ENCODE measurements at regions not wholly inside any gene's neighbourhood (a gene's known extent, or its start where the extent isn't known, plus 50 kb on each side); places are given as distances from the start of the nearest gene placed in this dataset.

DNA sequence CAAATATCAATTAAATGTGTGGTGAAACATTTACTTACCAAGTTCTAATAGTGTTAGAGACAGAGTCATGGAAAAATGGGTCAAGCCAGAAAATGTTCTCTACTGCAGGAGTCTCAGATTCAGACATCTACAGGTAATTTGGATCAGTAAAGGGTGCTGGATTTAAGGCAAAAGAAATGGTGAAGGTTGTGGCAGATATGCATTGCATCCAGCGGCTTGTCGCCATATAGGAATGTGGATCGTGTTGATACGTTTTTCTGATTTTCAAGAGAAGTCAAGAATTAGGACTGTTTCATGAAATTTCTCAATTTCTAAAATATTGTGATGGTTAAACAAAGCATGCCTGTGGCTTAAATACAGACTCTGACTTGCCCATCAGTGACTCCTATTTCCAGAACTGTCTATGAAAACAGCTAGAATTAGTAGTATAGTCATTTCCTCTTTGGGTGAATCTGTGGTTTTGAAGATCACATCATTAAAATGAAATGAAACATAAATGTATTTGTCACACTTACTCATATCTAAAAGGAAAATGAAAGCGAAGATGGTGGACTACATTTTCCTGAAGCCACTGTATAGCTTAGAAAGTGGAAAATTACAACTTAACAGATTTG, 110.1 kb upstream of the VEGFC start:
- no peak for DNase-seq

DNA sequence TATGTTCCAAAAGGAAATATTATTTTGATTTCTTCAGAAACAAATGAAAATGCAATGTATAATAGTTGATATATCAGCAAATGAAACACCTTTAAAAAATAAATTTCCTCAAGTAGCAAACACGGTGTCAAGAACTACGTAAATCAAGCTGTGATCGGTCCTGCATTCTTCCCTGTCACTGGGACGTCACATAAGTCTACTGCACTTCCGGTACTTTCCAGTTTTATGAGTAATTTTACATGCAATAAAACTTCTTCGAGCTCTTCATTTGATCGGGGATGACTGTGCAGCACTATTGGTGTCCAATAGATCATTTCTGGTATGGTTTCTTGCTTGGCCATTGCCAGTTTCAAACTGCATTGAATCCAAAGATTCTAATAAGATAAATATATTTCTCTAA, 114.0 kb upstream of the VEGFC start:
- no peak for DNase-seq

DNA sequence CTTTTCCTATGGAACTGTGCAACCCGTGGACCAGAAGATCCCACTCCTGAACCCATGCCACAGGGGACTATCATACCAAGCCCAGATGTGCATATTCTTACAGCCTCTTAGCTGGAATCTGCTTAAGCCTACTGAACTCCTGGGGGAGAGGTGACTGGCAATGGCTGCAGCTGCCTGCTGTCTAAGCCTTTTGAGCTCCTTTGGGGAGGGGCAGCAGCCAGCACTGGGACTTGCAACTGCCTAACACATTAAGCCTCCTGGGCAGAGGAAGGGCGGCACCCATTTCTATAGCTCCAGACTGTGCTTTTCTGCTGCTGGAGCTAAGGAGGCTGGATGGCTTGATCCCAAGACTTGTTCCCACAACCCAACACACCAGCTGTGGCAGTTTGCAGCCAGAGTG, 117.9 kb upstream of the VEGFC start:
- no peak for DNase-seq

DNA sequence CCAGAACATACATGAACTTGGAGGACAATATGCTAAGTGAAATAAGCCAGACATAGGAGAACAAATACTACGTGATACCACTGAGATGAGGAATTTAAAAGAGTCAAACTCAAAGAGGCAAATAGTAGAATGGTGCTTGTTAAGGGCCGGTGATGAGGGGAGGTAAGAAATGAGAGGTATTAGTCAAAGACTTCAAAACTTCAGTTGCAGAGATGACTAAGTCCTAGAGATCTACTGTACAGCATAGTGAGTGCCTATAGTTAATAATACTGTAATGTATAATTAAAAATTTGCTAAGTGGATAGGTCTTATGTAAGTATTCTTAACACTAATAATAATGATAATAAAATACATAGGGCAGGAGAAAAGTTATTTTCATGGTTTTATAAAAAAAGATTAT, 126.9 kb upstream of the VEGFC start:
- no peak for DNase-seq

DNA sequence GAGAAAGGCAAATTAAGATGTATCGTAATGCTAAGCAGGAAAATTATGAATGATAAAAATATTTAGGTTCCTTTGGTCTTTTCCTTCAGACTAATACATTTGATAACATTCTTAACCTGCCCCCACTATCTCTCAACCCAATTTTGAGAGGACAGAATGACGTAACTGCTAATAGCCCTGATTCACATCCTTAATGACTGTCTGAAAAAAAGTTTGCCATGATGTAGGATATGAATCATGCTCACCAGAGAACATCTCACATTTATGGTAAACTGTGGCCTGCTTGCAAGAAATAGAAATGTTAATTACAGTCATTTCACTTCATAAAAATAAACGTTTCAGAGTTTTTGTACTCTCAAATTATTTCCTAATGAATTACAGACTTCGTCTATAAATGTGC, 128.0 kb upstream of the VEGFC start:
- no peak for DNase-seq

DNA sequence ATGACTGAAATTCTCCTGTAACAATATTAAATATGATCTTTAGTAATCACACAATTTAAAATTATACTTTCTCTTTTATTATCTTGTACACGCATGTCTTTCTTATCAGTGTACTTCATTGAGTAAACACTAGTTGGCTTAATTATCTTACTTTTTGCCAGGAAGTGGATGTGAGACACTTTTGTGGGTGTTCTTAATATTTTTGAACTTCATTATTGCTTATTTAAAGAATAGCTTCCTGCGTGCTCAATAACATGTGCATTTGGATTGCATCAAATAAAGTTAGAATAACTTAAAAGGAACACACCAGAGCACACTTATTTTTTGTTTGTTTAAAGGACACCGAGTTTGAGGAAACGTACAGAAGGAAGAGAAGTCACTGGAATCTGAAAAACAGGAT, 128.5 kb upstream of the VEGFC start:
- DNase-seq, result no peak

DNA sequence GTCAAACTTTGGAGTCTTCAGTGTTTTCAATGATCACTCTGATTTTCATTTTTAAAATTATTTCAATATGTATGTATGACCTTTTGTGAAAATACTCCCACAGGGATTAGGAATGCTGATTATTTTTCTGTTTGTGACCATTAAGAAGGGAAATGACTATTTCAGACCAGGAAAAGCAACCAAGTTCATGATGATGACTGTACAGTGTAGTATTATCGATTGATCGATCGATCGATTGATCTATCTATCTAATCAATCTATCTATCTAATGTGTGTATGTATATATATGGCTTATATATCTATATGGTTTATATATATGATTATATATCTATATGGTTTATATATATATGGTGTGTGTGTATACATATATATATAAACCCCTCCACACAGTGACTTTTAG, 131.5 kb upstream of the VEGFC start:
- DNase-seq, result no peak

DNA sequence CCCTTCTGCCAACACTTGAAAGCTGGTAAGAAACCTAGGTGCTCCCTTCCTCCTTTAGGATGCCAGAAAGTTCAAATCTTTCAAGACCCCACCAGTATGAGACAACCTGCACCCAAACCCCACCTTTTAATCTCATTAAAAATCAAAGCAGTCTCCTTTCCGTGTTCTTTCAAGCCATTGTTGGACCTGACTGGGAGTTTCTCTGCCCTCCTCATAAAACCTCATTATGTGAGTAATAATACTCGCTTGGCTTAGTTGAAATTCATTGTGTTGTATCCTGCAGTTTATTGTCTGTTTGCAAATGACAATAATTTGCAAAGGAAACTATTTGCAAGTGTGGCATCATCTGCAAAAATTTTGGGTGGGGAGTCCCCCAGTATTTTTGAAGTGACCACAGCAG, 133.2 kb upstream of the VEGFC start:
- DNase-seq, result no peak

DNA sequence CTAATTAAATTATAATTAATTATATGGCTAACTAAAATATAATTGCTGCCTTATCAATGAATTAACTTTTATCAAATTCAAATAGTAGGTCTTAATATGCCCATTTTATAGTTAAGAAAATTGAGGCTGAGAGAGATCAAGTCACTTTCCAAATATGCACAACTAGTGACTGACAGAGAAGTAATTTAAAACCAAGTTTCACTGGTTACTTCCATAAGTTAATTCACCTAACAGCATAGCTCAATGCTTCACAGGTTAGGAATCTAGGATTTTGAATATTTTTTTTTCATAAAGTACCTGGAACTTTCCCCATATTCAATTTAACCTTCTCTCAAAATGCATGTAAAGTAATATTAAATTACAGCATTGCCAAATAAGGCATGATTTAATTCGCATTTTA, 134.4 kb upstream of the VEGFC start:
- no peak for DNase-seq

DNA sequence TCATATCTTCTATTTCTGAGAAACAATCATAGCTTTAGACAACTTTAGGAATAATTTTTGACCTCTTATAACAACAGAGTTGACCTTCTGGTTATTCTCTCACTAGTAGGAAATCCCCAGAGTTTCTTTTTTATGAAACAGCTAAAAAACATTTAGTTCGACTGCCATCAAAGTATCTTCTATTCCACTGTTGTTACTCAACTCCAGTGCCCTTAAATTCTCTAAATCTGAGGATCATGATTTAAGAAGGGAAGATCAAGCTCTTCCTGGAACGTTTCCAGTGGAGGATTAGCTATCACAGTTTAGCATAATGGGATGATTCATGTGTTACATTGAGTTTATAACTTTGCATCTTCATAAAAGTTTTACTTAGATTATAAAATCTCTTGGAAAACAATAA, 134.9 kb upstream of the VEGFC start:
- no peak for DNase-seq

DNA sequence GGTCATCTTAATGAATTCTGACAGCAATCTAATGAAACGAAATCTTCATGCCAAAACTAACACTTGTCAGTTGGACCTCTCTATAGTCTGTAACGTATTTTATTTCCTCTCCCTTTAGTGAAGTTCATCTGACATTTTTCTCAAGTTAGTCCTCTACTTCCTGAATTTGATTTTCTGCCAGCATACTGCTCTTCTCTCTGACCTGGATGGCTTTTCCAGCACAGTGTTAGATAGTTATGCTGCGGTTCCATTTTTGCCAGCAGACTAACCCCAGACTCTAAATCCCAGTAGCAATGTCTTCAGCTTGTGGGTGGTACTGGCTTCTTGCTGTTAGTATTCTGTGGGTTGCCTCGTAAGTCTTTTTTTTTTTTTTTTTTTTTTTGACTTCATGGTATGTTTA, 146.7 kb upstream of the VEGFC start:
- DNase-seq, result no peak

DNA sequence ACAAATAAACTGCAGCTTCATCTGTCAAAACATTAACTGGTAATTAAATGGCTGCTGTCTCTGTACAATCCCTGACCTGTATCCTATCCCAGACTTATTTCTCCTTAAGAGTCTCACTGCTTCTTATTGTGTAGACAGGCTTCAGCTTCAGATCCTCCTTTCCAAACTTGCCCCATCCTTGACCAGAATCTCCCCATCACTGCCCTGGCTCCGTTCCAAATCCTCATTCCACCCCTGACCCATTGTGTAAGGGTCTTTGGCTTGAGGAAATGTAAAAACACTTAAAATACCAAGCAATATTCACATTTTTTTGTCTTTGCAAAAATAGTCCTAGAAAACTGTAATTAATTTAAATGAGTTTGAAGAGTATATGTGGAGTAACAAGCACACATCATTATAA, 152.6 kb upstream of the VEGFC start:
- no peak for DNase-seq

DNA sequence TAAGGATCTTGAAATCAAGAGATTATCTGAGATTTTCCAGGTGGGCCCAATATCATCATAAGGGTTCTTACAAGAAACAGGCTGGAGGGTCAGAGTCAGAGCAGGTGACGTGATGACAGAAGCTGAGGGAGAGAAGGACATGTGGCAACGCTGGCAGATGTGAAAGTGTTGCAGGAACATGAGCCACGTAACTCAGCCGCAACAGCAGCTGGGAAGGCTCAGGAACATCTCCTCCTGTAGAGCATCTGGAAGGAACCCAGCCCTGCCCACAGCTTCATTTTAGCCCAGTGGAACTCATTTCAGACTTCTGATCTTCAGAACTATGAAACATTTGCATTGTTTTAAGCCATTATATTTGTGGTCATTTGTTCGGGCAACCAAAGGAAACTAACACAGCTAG, 156.3 kb upstream of the VEGFC start:
- no peak for DNase-seq

DNA sequence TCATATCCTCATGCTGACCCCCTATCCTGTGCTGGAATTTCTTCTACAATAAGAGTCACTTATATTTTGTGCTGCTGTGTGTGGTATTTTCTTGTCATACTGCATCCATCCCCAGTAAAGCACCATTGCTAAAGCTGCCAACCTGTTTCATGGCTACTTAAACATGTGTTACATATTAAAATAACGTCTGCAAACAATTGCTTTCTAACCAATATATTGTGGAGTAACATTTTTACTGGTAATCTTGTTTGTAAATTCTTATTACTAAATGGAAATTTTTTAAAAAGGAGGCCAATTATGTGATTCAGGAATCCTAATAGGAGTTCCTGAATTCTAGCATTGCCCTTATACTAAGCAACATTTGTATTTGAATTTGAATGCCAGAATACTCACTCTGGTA, 160.3 kb upstream of the VEGFC start:
- no peak for DNase-seq

DNA sequence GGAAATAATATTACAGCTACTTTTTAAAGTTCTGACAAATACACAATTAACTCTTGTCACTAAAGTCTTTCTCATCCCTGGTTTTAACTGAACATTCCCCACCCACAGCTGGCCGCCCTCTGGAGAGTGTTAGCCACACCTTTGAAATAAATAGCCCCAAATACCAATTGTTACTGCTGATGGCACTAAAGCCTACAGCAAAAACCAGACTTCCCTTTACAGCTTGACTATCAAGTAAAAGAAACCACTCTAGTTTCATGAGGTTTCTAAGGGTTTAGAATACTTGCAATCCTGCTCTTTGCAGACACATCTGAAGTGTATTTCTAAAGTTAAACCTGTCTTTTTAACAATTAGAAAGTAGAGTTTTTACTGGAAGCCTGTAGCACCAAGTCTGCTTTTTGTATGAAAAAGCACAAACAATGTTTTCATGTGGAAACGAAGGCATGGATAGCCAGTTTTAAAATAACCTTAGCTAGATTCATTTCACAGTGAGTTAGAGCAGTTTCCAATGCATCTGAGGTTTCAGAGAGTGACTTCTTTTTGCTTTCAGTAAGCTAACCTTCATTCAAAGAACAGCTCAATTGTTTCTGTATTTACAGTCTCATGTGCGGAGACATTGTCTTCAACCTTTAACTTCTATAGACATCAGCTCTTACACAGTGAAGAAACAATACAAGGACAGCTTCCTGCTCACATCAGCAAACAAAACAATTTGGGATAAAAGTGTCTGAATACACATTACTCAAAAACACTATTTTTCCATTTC, 164.8 kb upstream of the VEGFC start:
- no peak for DNase-seq

DNA sequence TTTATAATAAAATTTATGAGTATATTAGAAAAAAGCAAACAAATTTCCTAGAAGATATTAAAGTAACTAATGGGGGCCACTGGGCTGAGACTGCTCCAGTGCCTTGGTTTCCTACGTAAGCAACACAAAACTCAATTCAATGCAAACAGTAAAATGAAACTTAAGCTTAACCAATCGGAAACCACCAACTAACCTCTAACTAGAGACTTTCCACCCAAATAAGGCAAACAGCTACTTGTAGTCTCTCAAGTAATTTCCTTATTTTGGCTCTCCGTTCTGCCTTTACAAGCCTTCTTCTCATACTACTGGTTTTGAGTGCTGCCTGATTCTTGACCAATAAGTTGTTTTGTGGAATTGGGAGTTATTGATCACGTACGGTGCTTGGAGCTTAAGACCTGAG, 167.3 kb upstream of the VEGFC start:
- no peak for DNase-seq

DNA sequence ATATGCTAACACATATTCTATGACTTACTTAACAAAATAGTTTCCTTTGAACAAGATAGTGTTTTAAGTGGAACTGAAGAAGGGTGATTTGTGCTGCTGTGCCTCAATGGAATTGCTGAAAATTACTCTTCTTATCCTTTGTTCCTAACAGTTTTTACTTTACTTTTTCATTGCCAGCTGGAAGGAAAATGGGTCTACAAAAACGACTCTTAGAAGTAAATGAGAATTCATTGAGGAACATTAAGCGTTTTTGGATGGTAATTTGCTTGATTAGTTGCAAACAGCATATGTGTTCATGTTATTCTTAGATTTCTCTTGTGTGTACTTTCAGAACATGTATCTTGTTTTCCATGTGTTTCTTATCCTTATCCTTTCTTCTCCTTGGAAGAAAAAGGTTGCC, 170.4 kb upstream of the VEGFC start:
- DNase-seq, result no peak

DNA sequence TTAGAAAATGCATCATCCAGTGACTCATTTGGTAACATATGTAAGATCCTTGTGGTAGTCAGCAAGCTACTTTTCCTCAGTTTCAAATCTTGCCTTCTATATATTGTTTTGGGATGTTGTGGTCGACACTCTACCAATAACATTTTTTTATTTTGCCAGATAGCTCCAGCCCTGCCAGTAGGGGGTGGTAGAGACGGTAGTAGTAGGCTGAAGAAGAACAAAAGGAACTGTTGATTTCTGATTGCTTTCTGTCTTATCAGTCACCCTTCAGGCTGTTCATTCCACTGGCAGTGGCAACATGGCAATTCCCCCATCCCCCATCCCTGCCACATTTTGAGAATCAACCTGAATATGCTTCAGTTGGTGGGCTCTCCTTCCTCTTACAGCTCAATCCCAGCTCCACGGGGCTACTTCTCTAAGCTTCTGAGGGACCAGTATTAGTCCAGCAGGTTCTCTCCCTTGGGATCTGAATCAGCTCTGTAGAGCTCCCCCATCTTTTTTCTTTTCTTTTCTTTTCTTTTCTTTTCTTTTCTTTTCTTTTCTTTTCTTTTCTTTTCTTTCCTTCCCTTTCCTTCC, 171.5 kb upstream of the VEGFC start:
- DNase-seq, result no peak

DNA sequence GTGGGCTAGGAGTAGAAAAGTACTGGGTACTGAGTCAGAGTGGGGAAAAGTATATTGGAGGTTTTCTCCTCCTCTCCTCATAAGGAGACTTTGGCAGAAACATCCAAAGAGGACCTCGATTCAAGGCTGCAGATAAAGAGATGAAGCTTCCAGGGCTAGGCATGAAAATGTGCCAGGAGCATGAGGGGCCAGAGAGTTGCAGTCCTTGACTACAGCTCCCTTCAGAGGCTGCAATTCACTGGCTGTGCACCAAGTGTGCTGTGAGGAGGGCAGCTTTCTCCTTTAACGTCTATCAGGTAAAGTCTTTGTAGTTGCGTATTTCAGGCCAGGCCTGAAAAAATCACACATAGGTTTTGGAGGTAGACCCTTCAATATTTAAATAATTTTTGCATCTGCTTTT, 174.9 kb upstream of the VEGFC start:
- no peak for DNase-seq

DNA sequence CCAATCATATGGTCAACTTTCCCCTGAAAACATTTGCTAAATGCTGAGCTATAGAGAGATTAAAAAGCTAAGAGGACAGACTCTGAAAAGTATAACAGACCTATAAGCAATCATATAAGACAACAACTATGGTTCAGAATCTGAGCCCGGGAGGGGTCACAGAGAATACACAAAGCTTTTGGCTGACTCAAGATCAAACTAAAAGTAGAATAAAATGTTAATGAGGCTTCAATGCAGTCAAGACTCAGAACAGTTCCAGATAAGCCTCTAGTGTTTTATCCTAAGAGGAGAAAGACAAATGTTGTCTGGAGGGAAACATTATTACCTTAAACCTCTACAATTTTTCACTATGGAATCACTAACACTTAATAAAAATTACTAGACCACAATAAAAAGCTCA, 175.4 kb upstream of the VEGFC start:
- DNase-seq, result no peak

DNA sequence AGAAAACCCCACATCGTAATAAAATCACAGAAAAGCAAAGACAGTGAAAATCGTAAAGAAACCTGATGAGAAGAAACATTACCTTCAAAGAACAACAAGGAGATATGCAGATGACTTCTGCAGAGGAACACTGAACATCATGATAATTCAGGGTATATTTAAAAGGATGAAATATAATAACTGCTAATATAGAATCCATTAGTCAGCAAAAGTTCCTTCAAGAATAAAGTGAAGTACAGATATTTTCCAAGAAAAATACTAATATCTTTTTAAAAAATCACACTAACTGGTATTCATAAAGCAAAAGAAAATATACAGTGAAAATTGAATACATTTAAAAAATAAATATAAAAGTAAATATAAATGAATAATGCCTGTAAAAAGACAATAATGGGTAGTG, 176.3 kb upstream of the VEGFC start:
- DNase-seq, result no peak

DNA sequence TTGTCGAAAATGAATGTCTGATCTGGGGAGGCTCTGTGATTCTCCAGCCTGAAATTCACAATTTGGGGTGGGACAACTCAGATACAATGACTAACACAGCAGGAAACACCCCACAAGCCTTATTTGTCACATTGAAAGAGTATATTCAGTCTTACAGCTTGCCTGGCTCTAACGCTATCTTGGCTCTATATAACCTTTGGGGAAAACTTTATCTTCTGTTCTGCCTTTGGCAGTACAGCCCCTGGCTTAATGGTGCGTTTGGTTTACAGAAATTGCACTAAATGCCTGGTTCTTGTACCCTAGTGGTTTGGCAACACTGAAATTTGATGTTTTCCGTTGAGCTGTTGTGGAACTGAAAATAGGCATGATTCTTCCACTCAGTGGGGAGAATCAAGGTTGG, 178.1 kb upstream of the VEGFC start:
- no peak for DNase-seq

DNA sequence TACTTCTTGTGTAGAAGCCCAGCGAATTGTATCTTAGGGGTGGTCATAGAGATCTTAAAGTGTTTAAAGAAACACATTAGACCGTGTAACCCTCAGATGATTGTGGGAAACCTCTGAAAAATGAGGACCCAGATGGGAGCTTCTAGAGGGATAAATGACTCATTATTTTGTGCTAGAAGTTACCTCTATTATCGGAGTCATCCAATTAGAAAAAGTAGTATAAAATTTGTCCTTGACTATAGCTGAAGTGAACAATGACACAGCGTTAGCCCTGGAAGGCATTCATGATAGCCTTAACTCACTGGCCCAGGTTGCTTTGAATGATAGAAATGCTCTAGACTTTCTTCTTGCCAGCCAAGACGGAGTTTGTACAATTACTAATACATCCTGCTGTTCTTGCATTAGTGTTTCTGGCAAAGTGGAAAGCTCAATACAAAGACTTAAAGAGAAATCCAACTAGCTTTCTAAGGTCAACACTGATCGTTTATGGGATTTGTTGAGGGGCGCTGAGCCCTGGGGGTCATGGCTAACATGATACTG, 178.9 kb upstream of the VEGFC start:
- DNase-seq, result no peak

DNA sequence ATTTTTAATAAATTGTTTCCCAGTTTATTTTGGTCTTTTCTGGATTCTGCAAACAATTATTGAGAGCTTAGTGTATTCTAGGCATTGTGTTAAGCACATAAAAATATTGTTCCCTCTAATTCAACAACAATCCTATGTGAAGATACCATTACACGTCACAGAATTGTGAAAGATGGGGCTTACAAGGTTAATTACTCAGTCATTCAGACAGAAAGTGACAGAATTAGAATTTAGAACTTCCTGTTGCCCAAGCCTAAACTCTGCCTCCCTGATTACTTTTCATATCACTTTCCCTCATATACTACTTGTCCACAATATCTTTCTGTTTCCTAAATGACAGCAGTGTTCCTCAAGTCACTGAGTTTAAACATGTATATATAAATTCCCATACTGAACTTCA, 186.7 kb upstream of the VEGFC start:
- DNase-seq, result no peak

DNA sequence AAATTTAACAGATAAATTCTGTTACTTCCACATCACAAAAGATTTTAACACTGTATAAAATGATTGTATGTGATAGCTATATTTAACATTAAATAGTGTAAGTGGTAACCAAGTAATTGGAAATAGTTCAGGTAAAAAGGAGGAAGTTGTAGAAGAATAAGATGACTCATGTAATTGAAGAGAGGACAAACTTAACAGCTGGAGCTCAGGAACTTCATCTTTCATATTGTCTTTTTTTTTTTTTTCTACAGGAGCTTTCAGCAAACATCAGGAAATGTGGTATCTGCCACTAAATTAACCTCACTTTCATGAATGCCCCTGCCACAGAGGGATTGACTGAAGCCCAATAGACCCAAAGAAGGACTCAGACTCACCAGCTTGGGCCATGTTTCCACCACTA, 188.4 kb upstream of the VEGFC start:
- no peak for DNase-seq
